Gastroesophageal sphincter (tissue), 3 donors: ENCODE measurements at regions not wholly inside any gene's neighbourhood (a gene's known extent, or its start where the extent isn't known, plus 50 kb on each side); places are given as distances from the start of the nearest gene placed in this dataset.

Source experiments
- CTCF ChIP-seq, 4 experiments: fragments of 200-600 bp in 2 of 4; fragments of 450-650 bp in 2 of 4; sonication (generic) in 1 of 4; IDR thresholded peaks; one replicate each; pipeline ENCODE4 v1.5.1; 2017 to 2019; ENCODE audit warnings: antibody characterized with exemption in 4 of 4, mild to moderate bottlenecking in 2 of 4, moderate library complexity in 2 of 4
- EP300 ChIP-seq: sonication (generic); formaldehyde crosslinking; IDR thresholded peaks from one replicate; pipeline ENCODE4 v1.6.1; 2017; ENCODE audit warnings: antibody characterized with exemption, mild to moderate bottlenecking
- POLR2A ChIP-seq, 2 donors: fragments of 450-650 bp; IDR thresholded peaks; one replicate each; pipeline ENCODE4 v1.6.1; 2017; ENCODE audit warnings: antibody characterized with exemption in 2 of 2, mild to moderate bottlenecking in 2 of 2, moderate library complexity in 1 of 2
- POLR2AphosphoS5 ChIP-seq: sonication (generic); formaldehyde crosslinking; IDR thresholded peaks from one replicate; pipeline ENCODE4 v1.6.1; 2017; ENCODE audit warnings: antibody characterized with exemption

- TF ChIP-seq POLR2A (IDR thresholded peaks at IDR 0.05) (no peak), CTCF (IDR thresholded peaks at IDR 0.05) (no peak), POLR2AphosphoS5 (no peak), EP300 (no peak)
Observed at GRCh38 chr18:64333584-64333983, 184.7 kb upstream of the LINC00305 start.
